GM23338 (cell line): ENCODE measurements at regions not wholly inside any gene's neighbourhood (a gene's known extent, or its start where the extent isn't known, plus 50 kb on each side); places are given as distances from the start of the nearest gene placed in this dataset.

ENCODE experiments used
- ATAC-seq: fragments of 200-7000 bp; cut with Tn5 transposase; 3 replicates; pipeline ENCODE4 v1.9.1; 2020
- DNase-seq: peaks from one replicate; pipeline ENCODE4 v3.0.0-alpha.2; 2015; ENCODE audit warnings: low spot score
- H2AFZ ChIP-seq: fragments of 200-600 bp; sonication (generic); 2 replicates; pipeline ENCODE4 v1.8.0; 2016; ENCODE audit warnings: antibody characterized with exemption, mild to moderate bottlenecking, moderate library complexity
- H3F3A ChIP-seq: fragments of 200-600 bp; sonication (generic); replicated peaks from 2 replicates; pipeline ENCODE4 v1.8.0; 2017; ENCODE audit warnings: antibody characterized with exemption, mixed run types, low read depth
- H3K27ac ChIP-seq: fragments of 200-600 bp; sonication (generic); 2 replicates; pipeline ENCODE4 v1.6.1; 2016; ENCODE audit warnings: low read depth
- H3K27me3 ChIP-seq: fragments of 200-600 bp; sonication (generic); 2 replicates; pipeline ENCODE4 v1.8.0; 2016; ENCODE audit warnings: mild to moderate bottlenecking, mixed run types, moderate library complexity; ENCODE audit not compliant: insufficient read depth
- H3K36me3 ChIP-seq: fragments of 200-600 bp; sonication (generic); 2 replicates; pipeline ENCODE4 v1.8.0; 2016; ENCODE audit warnings: mild to moderate bottlenecking; ENCODE audit not compliant: insufficient read depth
- H3K4me1 ChIP-seq: fragments of 200-600 bp; sonication (generic); 2 replicates; pipeline ENCODE4 v1.8.0; 2016; ENCODE audit warnings: mild to moderate bottlenecking, moderate library complexity; ENCODE audit not compliant: insufficient read depth
- H3K4me2 ChIP-seq: fragments of 200-600 bp; sonication (generic); 2 replicates; pipeline ENCODE4 v1.7.1; 2017; ENCODE audit warnings: mixed run types
- H3K4me3 ChIP-seq: fragments of 200-600 bp; sonication (generic); 2 replicates; pipeline ENCODE4 v1.6.1; 2016; ENCODE audit warnings: mixed run types
- H3K79me2 ChIP-seq: fragments of 200-600 bp; sonication (generic); replicated peaks from 2 replicates; pipeline ENCODE4 v1.8.0; 2017; ENCODE audit warnings: mild to moderate bottlenecking; ENCODE audit not compliant: insufficient read depth
- H3K9me2 ChIP-seq: fragments of 200-600 bp; sonication (generic); 2 replicates; pipeline ENCODE4 v1.8.0; 2017; ENCODE audit not compliant: insufficient read depth
- H4K20me1 ChIP-seq: fragments of 200-600 bp; sonication (generic); replicated peaks from 2 replicates; pipeline ENCODE4 v1.8.0; 2017; ENCODE audit warnings: mild to moderate bottlenecking; ENCODE audit not compliant: insufficient read depth
- H3K27ac Mint-ChIP-seq: 2 replicates; pipeline ENCODE4 v1.8.0; 2020; ENCODE audit warnings: inconsistent platforms, mild to moderate bottlenecking, moderate library complexity, mixed read lengths
- H3K27me3 Mint-ChIP-seq: 3 replicates; pipeline ENCODE4 v1.8.0; 2022; ENCODE audit warnings: low read depth, mild to moderate bottlenecking, moderate library complexity, mixed read lengths, inconsistent platforms; ENCODE audit not compliant: insufficient read depth, poor library complexity
- H3K36me3 Mint-ChIP-seq: 3 replicates; pipeline ENCODE4 v1.8.0; 2021; ENCODE audit warnings: low read depth, mild to moderate bottlenecking, inconsistent platforms, moderate library complexity, mixed read lengths
- H3K4me1 Mint-ChIP-seq: 3 replicates; pipeline ENCODE4 v1.8.0; 2020; ENCODE audit warnings: mild to moderate bottlenecking, inconsistent platforms, mixed read lengths
- H3K4me3 Mint-ChIP-seq: 3 replicates; pipeline ENCODE4 v1.8.0; 2021; ENCODE audit warnings: moderate library complexity, mild to moderate bottlenecking, inconsistent platforms, mixed read lengths
- H3K9me3 Mint-ChIP-seq: 3 replicates; pipeline ENCODE4 v1.8.0; 2020; ENCODE audit warnings: moderate library complexity, mild to moderate bottlenecking, inconsistent platforms, mixed read lengths
- CREB1 ChIP-seq: fragments of 250-450 bp; sonication (Bioruptor Pico); IDR thresholded peaks from 2 replicates; pipeline ENCODE4 v1.5.0; 2020; ENCODE audit warnings: low read depth, mild to moderate bottlenecking, moderate library complexity
- CTCF ChIP-seq, 2 experiments: fragments of 200-600 bp in 1 of 2; sonication (generic) in 1 of 2; conservative IDR thresholded peaks; 2 replicates each; pipeline versions ENCODE4 v1.5.1 to v1.6.1; 2016 to 2017; ENCODE audit warnings: antibody characterized with exemption in 2 of 2, low read depth in 2 of 2, mild to moderate bottlenecking in 2 of 2, moderate library complexity in 1 of 2
- ETS1 ChIP-seq: IDR thresholded peaks from 2 replicates; pipeline ENCODE4 v1.6.1; 2016; ENCODE audit warnings: antibody characterized with exemption
- EZH2 ChIP-seq: fragments of 200-600 bp; sonication (generic); IDR thresholded peaks from one replicate; pipeline ENCODE4 v1.8.0; 2017; ENCODE audit warnings: antibody characterized with exemption, mild to moderate bottlenecking, low read depth; ENCODE audit not compliant: unreplicated experiment
- EZH2phosphoT487 ChIP-seq: fragments of 200-600 bp; sonication (generic); IDR thresholded peaks from one replicate; pipeline ENCODE4 v1.8.1; 2018; ENCODE audit warnings: antibody characterized with exemption; ENCODE audit not compliant: unreplicated experiment
- JUNB ChIP-seq: IDR thresholded peaks from one replicate; pipeline ENCODE4 v1.6.1; 2016; ENCODE audit warnings: antibody characterized with exemption; ENCODE audit not compliant: unreplicated experiment
- POLR2AphosphoS5 ChIP-seq: IDR thresholded peaks from 2 replicates; pipeline ENCODE4 v1.6.1; 2016; ENCODE audit warnings: antibody characterized with exemption, low read depth
- STAT1 ChIP-seq: IDR thresholded peaks from one replicate; pipeline ENCODE4 v1.6.1; 2016; ENCODE audit warnings: antibody characterized with exemption; ENCODE audit not compliant: unreplicated experiment
- ZNF114 ChIP-seq: fragments of 250-450 bp; sonication (Bioruptor Pico); IDR thresholded peaks from 2 replicates; pipeline ENCODE4 v1.5.0; 2020; ENCODE audit warnings: mild to moderate bottlenecking, moderate library complexity
- ZNF331 ChIP-seq: fragments of 250-450 bp; sonication (Bioruptor Pico); IDR thresholded peaks from 2 replicates; pipeline ENCODE4 v1.5.0; 2020; ENCODE audit warnings: low read depth, mild to moderate bottlenecking, moderate library complexity
- ZNF462 ChIP-seq: fragments of 250-450 bp; sonication (Bioruptor Pico); IDR thresholded peaks from 2 replicates; pipeline ENCODE4 v1.5.0; 2020; ENCODE audit warnings: mild to moderate bottlenecking, moderate library complexity

GRCh38 chr6:34638834-34639736 is 57.5 kb downstream of the ILRUN start (continued):
- TF ChIP-seq CTCF (conservative IDR thresholded peaks at IDR 0.05; ENCODE audit: low read depth in 2 of 2) (no peak), JUNB (no peak)

- Histone ChIP-seq H3K4me3 (no peak overlapping the region), H3K36me3 (no peaks in the 10 kb centered on the region), H2AFZ (no peak overlapping the region), H3F3A (no peaks in the 10 kb centered on the region), H3K4me1 (no peaks in the 10 kb centered on the region), H3K27ac (no peak overlapping the region), H4K20me1 (no peaks in the 10 kb centered on the region), H3K4me2 (no peak overlapping the region), H3K27me3 (no peaks in the 10 kb centered on the region), H3K9me2 (no peaks in the 10 kb centered on the region), H3K79me2 (peaks cover 7% of the 10 kb centered on the region; the same call in 1 of the 2 replicates)
- Mint-ChIP-seq H3K4me3 (no peak overlapping the region), H3K4me1 (no peaks in the 10 kb centered on the region), H3K36me3 (peaks cover 4% of the 10 kb centered on the region; the same call in 1 of the 3 replicates), H3K9me3 (no peaks in the 10 kb centered on the region), H3K27me3 (no peaks in the 10 kb centered on the region), H3K27ac (no peak overlapping the region)
- TF ChIP-seq EZH2phosphoT487 (no peak), ZNF114 (no peak), POLR2AphosphoS5 (no peak), CTCF (conservative IDR thresholded peaks at IDR 0.05; ENCODE audit: low read depth in 2 of 2) (no peak), ZNF331 (CRISPR knock-in tag) (no peak), JUNB (no peak), EZH2 (no peak), CREB1 (CRISPR knock-in tag) (no peak), ZNF462 (no peak), ETS1 (no peak), STAT1 (no peak)
- DNase-seq, result no peak
- ATAC-seq, result no peak
These were observed 62.8 kb downstream of the ILRUN start for GRCh38 chr6:34633785-34634184.
